Type B pancreatic cell (in vitro differentiated cells): ENCODE measurements at regions not wholly inside any gene's neighbourhood (a gene's known extent, or its start where the extent isn't known, plus 50 kb on each side); places are given as distances from the start of the nearest gene placed in this dataset.

Source experiments
- DNase-seq: peaks from one replicate; pipeline ENCODE4 v3.0.0; 2021; ENCODE audit warnings: mixed read lengths; ENCODE audit not compliant: unreplicated experiment; ENCODE audit errors: extremely low spot score
- H3K27ac Mint-ChIP-seq: 2 replicates; pipeline ENCODE4 v1.8.0; 2021; ENCODE audit warnings: mild to moderate bottlenecking, mixed read lengths
- H3K27me3 Mint-ChIP-seq: 2 replicates; pipeline ENCODE4 v1.8.0; 2021; ENCODE audit warnings: mixed read lengths
- H3K36me3 Mint-ChIP-seq: 2 replicates; pipeline ENCODE4 v1.8.0; 2021; ENCODE audit warnings: mixed read lengths
- H3K4me1 Mint-ChIP-seq: one replicate; pipeline ENCODE4 v1.8.0; 2021; ENCODE audit warnings: mixed read lengths; ENCODE audit not compliant: unreplicated experiment
- H3K4me3 Mint-ChIP-seq: 2 replicates; pipeline ENCODE4 v1.8.0; 2021; ENCODE audit warnings: mild to moderate bottlenecking, mixed read lengths
- H3K9me3 Mint-ChIP-seq: 2 replicates; pipeline ENCODE4 v1.8.0; 2021; ENCODE audit warnings: mixed read lengths
- CTCF ChIP-seq: fragments of 200-600 bp; sonication (generic); conservative IDR thresholded peaks from 2 replicates; pipeline ENCODE4 v1.5.0; 2021; ENCODE audit warnings: antibody characterized with exemption, mild to moderate bottlenecking

- H3K4me3 Mint-ChIP-seq, result no peak overlapping the region
- no peaks in the 10 kb centered on the region for H3K36me3 Mint-ChIP-seq
- H3K27me3 Mint-ChIP-seq, result peaks cover 2% of the 10 kb centered on the region
- TF ChIP-seq CTCF, result no peak
- no peaks in the 10 kb centered on the region for H3K9me3 Mint-ChIP-seq
- H3K27ac Mint-ChIP-seq, result no peak overlapping the region
- peaks cover 9% of the 10 kb centered on the region for H3K4me1 Mint-ChIP-seq
- DNase-seq, result no peak
Observed at GRCh38 chr7:17506596-17506995, 208.1 kb downstream of the AHR start.

GRCh38 chr7:17507717-17508116, 209.3 kb downstream of the AHR start:
- H3K9me3 Mint-ChIP-seq, result no peaks in the 10 kb centered on the region
- H3K36me3 Mint-ChIP-seq, result no peaks in the 10 kb centered on the region
- no peak overlapping the region for H3K4me3 Mint-ChIP-seq
- no peak for TF ChIP-seq CTCF
- H3K27ac Mint-ChIP-seq, result no peak overlapping the region
- no peaks in the 10 kb centered on the region for H3K27me3 Mint-ChIP-seq
- peaks cover 4% of the 10 kb centered on the region for H3K4me1 Mint-ChIP-seq
- no peak for DNase-seq

- H3K9me3 Mint-ChIP-seq, result no peaks in the 10 kb centered on the region
- no peaks in the 10 kb centered on the region for H3K27me3 Mint-ChIP-seq
- no peak overlapping the region for H3K27ac Mint-ChIP-seq
- no peaks in the 10 kb centered on the region for H3K36me3 Mint-ChIP-seq
- no peak for TF ChIP-seq CTCF
- no peak overlapping the region for H3K4me3 Mint-ChIP-seq
- DNase-seq, result no peak
- no peaks in the 10 kb centered on the region for H3K4me1 Mint-ChIP-seq
Observed at GRCh38 chr7:17512181-17512675, 213.8 kb downstream of the AHR start.

- Mint-ChIP-seq H3K36me3 (no peaks in the 10 kb centered on the region), H3K4me1 (no peaks in the 10 kb centered on the region), H3K27ac (no peak overlapping the region), H3K9me3 (no peaks in the 10 kb centered on the region), H3K27me3 (no peaks in the 10 kb centered on the region), H3K4me3 (no peak overlapping the region)
- TF ChIP-seq CTCF, result no peak
- DNase-seq, result no peak
Observed at GRCh38 chr7:17516771-17517170, 218.3 kb downstream of the AHR start.

GRCh38 chr7:17520941-17521340, 222.5 kb downstream of the AHR start:
- no peak overlapping the region for H3K4me3 Mint-ChIP-seq
- peaks cover 8% of the 10 kb centered on the region for H3K9me3 Mint-ChIP-seq
- H3K27me3 Mint-ChIP-seq, result no peaks in the 10 kb centered on the region
- no peak for DNase-seq
- H3K36me3 Mint-ChIP-seq, result no peaks in the 10 kb centered on the region
- H3K27ac Mint-ChIP-seq, result no peak overlapping the region
- TF ChIP-seq CTCF, result no peak
- peaks cover 7% of the 10 kb centered on the region for H3K4me1 Mint-ChIP-seq

- Mint-ChIP-seq H3K4me3 (no peak overlapping the region), H3K27ac (no peak overlapping the region), H3K27me3 (no peaks in the 10 kb centered on the region), H3K36me3 (no peaks in the 10 kb centered on the region), H3K4me1 (peaks cover 7% of the 10 kb centered on the region), H3K9me3 (peaks cover 8% of the 10 kb centered on the region)
- no peak for DNase-seq
- TF ChIP-seq CTCF, result no peak
Observed at GRCh38 chr7:17521437-17521836, 223.0 kb downstream of the AHR start.
